Kidney epithelial cell (primary cell): ENCODE measurements at regions not wholly inside any gene's neighbourhood (a gene's known extent, or its start where the extent isn't known, plus 50 kb on each side); places are given as distances from the start of the nearest gene placed in this dataset.

Experiments
- DNase-seq: peaks from one replicate; pipeline ENCODE4 v3.0.0-alpha.2; 2010; ENCODE audit warnings: low read depth
- H3K27me3 ChIP-seq: 2 replicates; pipeline ENCODE4 v1.6.0; 2011; ENCODE audit warnings: low read length; ENCODE audit not compliant: control insufficient read depth, insufficient read depth
- H3K36me3 ChIP-seq: 2 replicates; pipeline ENCODE4 v1.5.1; 2011; ENCODE audit warnings: low read length; ENCODE audit not compliant: control insufficient read depth, insufficient read depth
- H3K4me3 ChIP-seq: 2 replicates; pipeline ENCODE4 v1.5.1; 2011; ENCODE audit warnings: low read depth, mild to moderate bottlenecking, control low read depth, low read length
- TF ChIP-seq, protein P1 (sequence below): IDR thresholded peaks from 2 replicates; pipeline ENCODE4 v1.5.1; 2011; ENCODE audit warnings: mild to moderate bottlenecking, moderate library complexity, low read length, control low read depth, inconsistent platforms; ENCODE audit not compliant: insufficient read depth, poor library complexity, severe bottlenecking

- no peak for DNase-seq
- Histone ChIP-seq H3K27me3 (no peaks in the 10 kb centered on the region), H3K4me3 (no peak overlapping the region), H3K36me3 (no peaks in the 10 kb centered on the region)
- TF ChIP-seq, protein P1, sequence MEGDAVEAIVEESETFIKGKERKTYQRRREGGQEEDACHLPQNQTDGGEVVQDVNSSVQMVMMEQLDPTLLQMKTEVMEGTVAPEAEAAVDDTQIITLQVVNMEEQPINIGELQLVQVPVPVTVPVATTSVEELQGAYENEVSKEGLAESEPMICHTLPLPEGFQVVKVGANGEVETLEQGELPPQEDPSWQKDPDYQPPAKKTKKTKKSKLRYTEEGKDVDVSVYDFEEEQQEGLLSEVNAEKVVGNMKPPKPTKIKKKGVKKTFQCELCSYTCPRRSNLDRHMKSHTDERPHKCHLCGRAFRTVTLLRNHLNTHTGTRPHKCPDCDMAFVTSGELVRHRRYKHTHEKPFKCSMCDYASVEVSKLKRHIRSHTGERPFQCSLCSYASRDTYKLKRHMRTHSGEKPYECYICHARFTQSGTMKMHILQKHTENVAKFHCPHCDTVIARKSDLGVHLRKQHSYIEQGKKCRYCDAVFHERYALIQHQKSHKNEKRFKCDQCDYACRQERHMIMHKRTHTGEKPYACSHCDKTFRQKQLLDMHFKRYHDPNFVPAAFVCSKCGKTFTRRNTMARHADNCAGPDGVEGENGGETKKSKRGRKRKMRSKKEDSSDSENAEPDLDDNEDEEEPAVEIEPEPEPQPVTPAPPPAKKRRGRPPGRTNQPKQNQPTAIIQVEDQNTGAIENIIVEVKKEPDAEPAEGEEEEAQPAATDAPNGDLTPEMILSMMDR = no peak
Measured at GRCh38 chr16:65271996-65272395, 150.1 kb upstream of the CDH11 start.

- DNase-seq = no peak
- Histone ChIP-seq H3K27me3 (no peaks in the 10 kb centered on the region), H3K36me3 (no peaks in the 10 kb centered on the region), H3K4me3 (no peak overlapping the region)
- TF ChIP-seq, protein P1 = no peak
Measured at GRCh38 chr16:65268331-65268730, 146.5 kb upstream of the CDH11 start.

DNA sequence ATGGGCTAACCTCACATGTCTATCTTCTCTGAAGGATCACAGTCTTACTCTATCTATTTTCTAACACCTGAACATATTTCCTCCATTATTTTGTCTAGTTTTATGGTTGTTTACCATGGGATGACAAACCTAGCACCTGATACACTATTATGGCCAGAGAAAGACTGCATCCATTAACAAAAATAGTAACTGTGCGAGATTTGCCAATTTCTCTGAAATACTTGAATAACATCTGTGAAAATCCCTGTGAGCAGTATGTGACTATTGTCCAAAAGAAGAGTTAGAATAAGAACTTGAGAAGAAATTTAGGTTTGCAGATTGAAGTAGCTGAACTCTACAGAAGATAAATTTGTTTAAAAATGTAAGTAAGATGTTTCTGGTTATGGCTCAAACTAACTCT, 142.0 kb upstream of the CDH11 start:
- TF ChIP-seq, protein P1 = no peak
- no peak for DNase-seq
- no peak overlapping the region for H3K4me3 ChIP-seq
- H3K36me3 ChIP-seq = no peaks in the 10 kb centered on the region
- no peaks in the 10 kb centered on the region for H3K27me3 ChIP-seq

DNA sequence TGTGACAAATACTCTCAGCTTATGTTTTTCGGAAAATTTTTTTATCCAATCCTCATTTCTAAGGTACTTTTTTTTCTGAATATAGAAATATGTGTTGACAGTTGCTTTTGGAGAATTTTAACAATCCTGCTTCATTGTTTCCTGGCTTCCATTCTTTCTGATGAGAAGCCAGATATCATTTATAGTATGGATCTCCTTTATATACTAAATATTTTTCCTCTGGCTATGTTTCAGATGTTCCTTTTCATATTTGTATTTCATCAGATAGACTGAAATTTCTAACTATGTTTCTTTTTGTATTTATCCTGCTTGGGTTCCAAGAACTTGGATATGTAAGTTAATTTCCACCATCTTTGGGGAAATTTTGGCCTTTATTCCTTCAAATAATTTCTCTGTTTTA, 138.9 kb upstream of the CDH11 start:
- DNase-seq = no peak
- H3K27me3 ChIP-seq = no peaks in the 10 kb centered on the region
- no peak overlapping the region for H3K4me3 ChIP-seq
- TF ChIP-seq, protein P1 = no peak
- no peaks in the 10 kb centered on the region for H3K36me3 ChIP-seq

DNA sequence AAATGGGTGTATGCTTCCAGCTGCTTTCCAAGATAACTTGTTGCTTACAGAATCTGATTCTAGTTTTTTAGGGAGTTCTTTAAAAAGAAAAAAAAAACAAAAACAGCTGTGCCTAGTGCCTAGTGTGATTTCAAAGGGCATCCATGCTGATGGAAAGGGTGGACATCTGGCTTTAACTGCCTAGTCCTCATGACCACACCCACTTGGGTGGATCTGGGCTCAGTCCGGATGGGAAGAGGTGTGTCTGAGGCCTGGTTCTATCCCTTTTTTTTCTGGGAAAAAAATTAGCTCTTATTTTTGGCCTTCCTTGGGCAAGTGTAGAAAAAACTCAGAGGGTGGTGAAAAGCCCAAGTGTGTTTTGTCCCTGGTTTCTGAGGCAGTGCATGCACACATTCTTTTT, 132.3 kb upstream of the CDH11 start:
- Histone ChIP-seq H3K27me3 (no peaks in the 10 kb centered on the region), H3K4me3 (no peak overlapping the region), H3K36me3 (no peaks in the 10 kb centered on the region)
- TF ChIP-seq, protein P1 = no peak
- no peak for DNase-seq

GRCh38 chr16:65249768-65250167, 127.9 kb upstream of the CDH11 start:
- Histone ChIP-seq H3K27me3 (no peaks in the 10 kb centered on the region), H3K36me3 (no peaks in the 10 kb centered on the region), H3K4me3 (no peak overlapping the region)
- DNase-seq = no peak
- TF ChIP-seq, protein P1 = no peak
